ENCODE measurements at regions not wholly inside any gene's neighbourhood (a gene's known extent, or its start where the extent isn't known, plus 50 kb on each side); places are given as distances from the start of the nearest gene placed in this dataset.

DNA sequence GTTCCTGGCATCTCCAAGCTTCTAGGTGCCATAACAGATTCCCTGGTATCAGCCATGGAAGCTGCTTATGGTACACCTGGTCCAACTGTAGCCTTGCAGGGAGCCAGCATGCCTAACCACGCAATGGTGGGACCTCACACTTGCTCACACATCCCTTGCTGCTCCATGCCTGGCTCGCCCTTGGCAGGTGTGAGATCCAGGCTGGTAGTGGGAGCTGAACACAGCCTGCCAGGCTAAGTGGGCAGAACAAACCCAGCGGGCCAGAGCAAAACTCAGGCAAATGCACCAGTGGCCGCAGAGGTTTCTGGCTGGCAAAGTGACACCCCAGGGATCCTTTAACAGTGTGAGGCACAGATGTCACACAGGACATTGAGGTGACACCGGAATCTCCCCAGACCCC lies 185.8 kb downstream of the NDUFA10 start:
- TF ChIP-seq POLR2AphosphoS5 (IDR thresholded peaks at IDR 0.05; ENCODE audit: low read depth, low read length) (no peak), TAF1 (IDR thresholded peaks at IDR 0.05; ENCODE audit: borderline replicate concordance, insufficient read depth, low read length) (no peak)
- TF ChIP-seq, protein P1, sequence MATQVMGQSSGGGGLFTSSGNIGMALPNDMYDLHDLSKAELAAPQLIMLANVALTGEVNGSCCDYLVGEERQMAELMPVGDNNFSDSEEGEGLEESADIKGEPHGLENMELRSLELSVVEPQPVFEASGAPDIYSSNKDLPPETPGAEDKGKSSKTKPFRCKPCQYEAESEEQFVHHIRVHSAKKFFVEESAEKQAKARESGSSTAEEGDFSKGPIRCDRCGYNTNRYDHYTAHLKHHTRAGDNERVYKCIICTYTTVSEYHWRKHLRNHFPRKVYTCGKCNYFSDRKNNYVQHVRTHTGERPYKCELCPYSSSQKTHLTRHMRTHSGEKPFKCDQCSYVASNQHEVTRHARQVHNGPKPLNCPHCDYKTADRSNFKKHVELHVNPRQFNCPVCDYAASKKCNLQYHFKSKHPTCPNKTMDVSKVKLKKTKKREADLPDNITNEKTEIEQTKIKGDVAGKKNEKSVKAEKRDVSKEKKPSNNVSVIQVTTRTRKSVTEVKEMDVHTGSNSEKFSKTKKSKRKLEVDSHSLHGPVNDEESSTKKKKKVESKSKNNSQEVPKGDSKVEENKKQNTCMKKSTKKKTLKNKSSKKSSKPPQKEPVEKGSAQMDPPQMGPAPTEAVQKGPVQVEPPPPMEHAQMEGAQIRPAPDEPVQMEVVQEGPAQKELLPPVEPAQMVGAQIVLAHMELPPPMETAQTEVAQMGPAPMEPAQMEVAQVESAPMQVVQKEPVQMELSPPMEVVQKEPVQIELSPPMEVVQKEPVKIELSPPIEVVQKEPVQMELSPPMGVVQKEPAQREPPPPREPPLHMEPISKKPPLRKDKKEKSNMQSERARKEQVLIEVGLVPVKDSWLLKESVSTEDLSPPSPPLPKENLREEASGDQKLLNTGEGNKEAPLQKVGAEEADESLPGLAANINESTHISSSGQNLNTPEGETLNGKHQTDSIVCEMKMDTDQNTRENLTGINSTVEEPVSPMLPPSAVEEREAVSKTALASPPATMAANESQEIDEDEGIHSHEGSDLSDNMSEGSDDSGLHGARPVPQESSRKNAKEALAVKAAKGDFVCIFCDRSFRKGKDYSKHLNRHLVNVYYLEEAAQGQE (IDR thresholded peaks at IDR 0.05; ENCODE audit: insufficient read depth in 1 of 2, low read depth in 2 of 2, low read length in 2 of 2) = no peak
